ENCODE measurements at regions not wholly inside any gene's neighbourhood (a gene's known extent, or its start where the extent isn't known, plus 50 kb on each side); places are given as distances from the start of the nearest gene placed in this dataset.

GRCh38 chr16:47833771-47834170 lies 322.0 kb downstream of the ABCC12 start:
- TF ChIP-seq, protein P1, sequence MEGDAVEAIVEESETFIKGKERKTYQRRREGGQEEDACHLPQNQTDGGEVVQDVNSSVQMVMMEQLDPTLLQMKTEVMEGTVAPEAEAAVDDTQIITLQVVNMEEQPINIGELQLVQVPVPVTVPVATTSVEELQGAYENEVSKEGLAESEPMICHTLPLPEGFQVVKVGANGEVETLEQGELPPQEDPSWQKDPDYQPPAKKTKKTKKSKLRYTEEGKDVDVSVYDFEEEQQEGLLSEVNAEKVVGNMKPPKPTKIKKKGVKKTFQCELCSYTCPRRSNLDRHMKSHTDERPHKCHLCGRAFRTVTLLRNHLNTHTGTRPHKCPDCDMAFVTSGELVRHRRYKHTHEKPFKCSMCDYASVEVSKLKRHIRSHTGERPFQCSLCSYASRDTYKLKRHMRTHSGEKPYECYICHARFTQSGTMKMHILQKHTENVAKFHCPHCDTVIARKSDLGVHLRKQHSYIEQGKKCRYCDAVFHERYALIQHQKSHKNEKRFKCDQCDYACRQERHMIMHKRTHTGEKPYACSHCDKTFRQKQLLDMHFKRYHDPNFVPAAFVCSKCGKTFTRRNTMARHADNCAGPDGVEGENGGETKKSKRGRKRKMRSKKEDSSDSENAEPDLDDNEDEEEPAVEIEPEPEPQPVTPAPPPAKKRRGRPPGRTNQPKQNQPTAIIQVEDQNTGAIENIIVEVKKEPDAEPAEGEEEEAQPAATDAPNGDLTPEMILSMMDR (optimal IDR thresholded peaks at IDR 0.05 in 1 of 3, IDR thresholded peaks at IDR 0.05 in 1 of 3, conservative IDR thresholded peaks at IDR 0.05 in 1 of 3; ENCODE audit: extremely low read depth in 1 of 3, insufficient read depth in 2 of 3, low read length in 3 of 3) = no peak
- no peak for TF ChIP-seq EZH2 (IDR thresholded peaks at IDR 0.05; ENCODE audit: low read length)
